Dendritic cell treated with granulocyte-macrophage colony-stimulating factor and Interleukin-4, amounts not matched to agents 40 ng/mL and 50 ng/mL, for 4 days (primary cell): ENCODE measurements at regions not wholly inside any gene's neighbourhood (a gene's known extent, or its start where the extent isn't known, plus 50 kb on each side); places are given as distances from the start of the nearest gene placed in this dataset.
"Not testable (repeated sequence)": the region's sequence is repeated elsewhere in the genome, so short reads cannot be mapped to it uniquely, and the experiment has no call there.

ENCODE experiments used
- H3K27ac Mint-ChIP-seq: one replicate; pipeline ENCODE4 v1.8.0; 2022; ENCODE audit warnings: mild to moderate bottlenecking, mixed read lengths
- H3K27me3 Mint-ChIP-seq: one replicate; pipeline ENCODE4 v1.8.0; 2022; ENCODE audit warnings: mild to moderate bottlenecking, mixed read lengths
- H3K36me3 Mint-ChIP-seq: one replicate; pipeline ENCODE4 v1.8.0; 2022; ENCODE audit warnings: low read depth, mixed read lengths
- H3K4me1 Mint-ChIP-seq: one replicate; pipeline ENCODE4 v1.8.0; 2022; ENCODE audit warnings: low read depth, mixed read lengths
- H3K4me3 Mint-ChIP-seq: one replicate; pipeline ENCODE4 v1.8.0; 2022; ENCODE audit warnings: mild to moderate bottlenecking, moderate library complexity, mixed read lengths
- H3K9me3 Mint-ChIP-seq: one replicate; pipeline ENCODE4 v1.8.0; 2022; ENCODE audit warnings: mixed read lengths
- intact Hi-C: fragments of 100-400 bp; cut with micrococcal nuclease; formaldehyde crosslinking; loops from one replicate; pipeline ENCODE4 v1.15.0; 2022

DNA sequence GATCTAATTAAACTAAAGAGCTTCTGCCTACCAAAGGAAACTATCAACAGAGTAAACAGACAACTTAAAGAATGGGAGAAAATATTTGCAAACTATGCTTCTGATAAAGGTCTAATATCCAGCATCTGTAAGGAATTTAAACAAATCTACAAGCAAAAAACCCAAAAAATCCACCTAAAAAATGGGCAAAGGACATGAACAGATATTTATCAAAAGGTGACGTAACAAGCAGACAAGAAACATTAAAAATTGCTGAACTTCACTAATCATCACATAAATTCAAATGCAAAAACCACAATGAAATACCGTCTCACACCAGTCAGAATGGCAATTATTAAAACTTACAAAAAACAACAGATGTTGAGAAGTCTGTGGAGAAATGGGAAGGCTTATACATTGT is 498.6 kb upstream of the TPTE start:
- H3K36me3 Mint-ChIP-seq, intact Hi-C loops, H3K27ac Mint-ChIP-seq, H3K4me3 Mint-ChIP-seq, H3K9me3 Mint-ChIP-seq, H3K4me1 Mint-ChIP-seq, H3K27me3 Mint-ChIP-seq: not testable (repeated sequence)
